Osteoblast (primary cell): ENCODE measurements at regions not wholly inside any gene's neighbourhood (a gene's known extent, or its start where the extent isn't known, plus 50 kb on each side); places are given as distances from the start of the nearest gene placed in this dataset.

Experiments
- DNase-seq: peaks from one replicate; pipeline ENCODE4 v3.0.0; 2011; ENCODE audit warnings: low spot score, mixed read lengths; ENCODE audit not compliant: insufficient read length; ENCODE audit errors: missing footprints
- H2AFZ ChIP-seq: 2 replicates; pipeline ENCODE4 v1.6.0; 2011; ENCODE audit warnings: mild to moderate bottlenecking, low read length
- H3K27ac ChIP-seq: 2 replicates; pipeline ENCODE4 v1.5.1; 2011; ENCODE audit warnings: mild to moderate bottlenecking, low read depth, low read length, moderate library complexity
- H3K27me3 ChIP-seq: 2 replicates; pipeline ENCODE4 v1.6.0; 2012; ENCODE audit warnings: mild to moderate bottlenecking, control low read depth, inconsistent platforms, low read length, moderate library complexity; ENCODE audit not compliant: insufficient read depth
- H3K36me3 ChIP-seq: 2 replicates; pipeline ENCODE4 v1.5.1; 2011; ENCODE audit warnings: mild to moderate bottlenecking, low read length, control low read depth, moderate library complexity; ENCODE audit not compliant: insufficient read depth
- H3K4me1 ChIP-seq: 2 replicates; pipeline ENCODE4 v1.5.1; 2011; ENCODE audit warnings: mild to moderate bottlenecking, low read length, control low read depth, moderate library complexity; ENCODE audit not compliant: insufficient read depth
- H3K4me2 ChIP-seq: 2 replicates; pipeline ENCODE4 v1.6.0; 2011; ENCODE audit warnings: mild to moderate bottlenecking, low read length; ENCODE audit not compliant: insufficient read depth
- H3K4me3 ChIP-seq: fragments of 200-600 bp; sonication (generic); 3 replicates; pipeline ENCODE4 v1.5.1; 2012; ENCODE audit warnings: mild to moderate bottlenecking, low read length, inconsistent platforms; ENCODE audit not compliant: insufficient read depth
- H3K79me2 ChIP-seq: 2 replicates; pipeline ENCODE4 v1.6.0; 2012; ENCODE audit warnings: mild to moderate bottlenecking, low read length, control low read depth, inconsistent platforms; ENCODE audit not compliant: insufficient read depth
- H3K9me3 ChIP-seq: 2 replicates; pipeline ENCODE4 v1.5.1; 2011; ENCODE audit warnings: low read depth, low read length, control low read depth
- H4K20me1 ChIP-seq: 2 replicates; pipeline ENCODE4 v1.6.0; 2012; ENCODE audit warnings: mild to moderate bottlenecking, low read length, control low read depth; ENCODE audit not compliant: insufficient read depth
- CTCF ChIP-seq: IDR thresholded peaks from 2 replicates; pipeline ENCODE4 v1.5.1; 2011; ENCODE audit warnings: mild to moderate bottlenecking, low read depth, low read length, moderate library complexity; ENCODE audit errors: extremely low read depth

GRCh38 chr15:96701877-96702276, 371.4 kb downstream of the NR2F2 start:
- H3K36me3 ChIP-seq, result no peaks in the 10 kb centered on the region
- no peaks in the 10 kb centered on the region for H3K4me1 ChIP-seq
- H3K27ac ChIP-seq, result no peak overlapping the region
- no peak overlapping the region for H2AFZ ChIP-seq
- H3K4me2 ChIP-seq, result no peak overlapping the region
- no peak overlapping the region for H3K4me3 ChIP-seq
- no peaks in the 10 kb centered on the region for H3K79me2 ChIP-seq
- H3K9me3 ChIP-seq, result peaks cover 2% of the 10 kb centered on the region
- no peaks in the 10 kb centered on the region for H3K27me3 ChIP-seq
- no peak for DNase-seq
- no peak for TF ChIP-seq CTCF
- H4K20me1 ChIP-seq, result no peaks in the 10 kb centered on the region

DNA sequence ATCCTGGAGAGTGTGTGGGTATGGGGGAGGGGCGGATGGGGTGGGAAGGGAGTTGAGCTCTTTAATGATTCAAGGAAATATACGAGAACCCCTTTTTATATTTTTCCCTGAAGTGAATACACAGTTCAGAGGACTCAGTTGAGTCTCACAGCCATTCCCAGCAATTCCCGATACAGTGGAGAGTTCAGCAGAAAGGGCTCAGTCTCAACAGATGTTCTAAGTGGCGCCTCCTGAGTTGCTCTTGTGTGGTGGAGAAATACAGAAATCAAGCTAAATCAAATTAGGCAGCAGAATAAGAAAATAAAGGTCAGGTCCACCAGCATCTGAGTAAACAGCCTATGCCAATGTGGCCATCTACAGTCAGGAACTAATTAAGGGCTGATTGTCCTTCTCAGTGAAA, 372.1 kb downstream of the NR2F2 start:
- DNase-seq, result no peak
- no peak for TF ChIP-seq CTCF
- Histone ChIP-seq H3K36me3 (no peaks in the 10 kb centered on the region), H3K27ac (no peak overlapping the region), H3K9me3 (peaks cover 2% of the 10 kb centered on the region), H4K20me1 (no peaks in the 10 kb centered on the region), H3K4me1 (no peaks in the 10 kb centered on the region), H2AFZ (no peak overlapping the region), H3K27me3 (no peaks in the 10 kb centered on the region), H3K4me3 (no peak overlapping the region), H3K79me2 (no peaks in the 10 kb centered on the region), H3K4me2 (no peak overlapping the region)

- no peak for TF ChIP-seq CTCF
- Histone ChIP-seq H3K79me2 (no peaks in the 10 kb centered on the region), H3K4me2 (no peak overlapping the region), H3K4me3 (no peak overlapping the region), H3K27ac (no peak overlapping the region), H3K4me1 (no peaks in the 10 kb centered on the region), H2AFZ (no peak overlapping the region), H4K20me1 (no peaks in the 10 kb centered on the region), H3K9me3 (peaks cover 2% of the 10 kb centered on the region), H3K36me3 (no peaks in the 10 kb centered on the region), H3K27me3 (no peaks in the 10 kb centered on the region)
- DNase-seq, result no peak
Observed at GRCh38 chr15:96703091-96703490, 372.6 kb downstream of the NR2F2 start.

- TF ChIP-seq CTCF, result no peak
- Histone ChIP-seq H3K4me3 (no peak overlapping the region), H3K9me3 (peaks cover 2% of the 10 kb centered on the region), H3K27me3 (no peaks in the 10 kb centered on the region), H3K4me2 (no peak overlapping the region), H3K4me1 (no peaks in the 10 kb centered on the region), H3K27ac (no peak overlapping the region), H3K79me2 (no peaks in the 10 kb centered on the region), H4K20me1 (no peaks in the 10 kb centered on the region), H2AFZ (no peak overlapping the region), H3K36me3 (no peaks in the 10 kb centered on the region)
- no peak for DNase-seq
Observed at GRCh38 chr15:96703794-96704550, 373.5 kb downstream of the NR2F2 start.
